ENCODE measurements at regions not wholly inside any gene's neighbourhood (a gene's known extent, or its start where the extent isn't known, plus 50 kb on each side); places are given as distances from the start of the nearest gene placed in this dataset.

GRCh38 chr4:149245333-149245732 lies 570.3 kb downstream of the IQCM start:
- H3K27me3 ChIP-seq, result no peaks in the 10 kb centered on the region
- no peaks in the 10 kb centered on the region for H3K36me3 ChIP-seq
- no peaks in the 10 kb centered on the region for H3K9me3 ChIP-seq (ENCODE audit: low read depth)
- no peak overlapping the region for H3K27ac ChIP-seq
- H3K4me1 ChIP-seq (ENCODE audit: low read depth), result no peaks in the 10 kb centered on the region
- no peak overlapping the region for H3K4me3 ChIP-seq
- no peak for DNase-seq (ENCODE audit: low read depth in 1 of 2, low spot score in 1 of 2)
- TF ChIP-seq CTCF (IDR thresholded peaks at IDR 0.05; ENCODE audit: low read depth, low read length), result no peak

- Histone ChIP-seq H3K4me3 (no peak overlapping the region), H3K27ac (no peak overlapping the region), H3K4me1 (ENCODE audit: low read depth) (no peaks in the 10 kb centered on the region), H3K36me3 (no peaks in the 10 kb centered on the region), H3K27me3 (no peaks in the 10 kb centered on the region), H3K9me3 (ENCODE audit: low read depth) (no peaks in the 10 kb centered on the region)
- no peak for TF ChIP-seq CTCF (IDR thresholded peaks at IDR 0.05; ENCODE audit: low read depth, low read length)
- no peak for DNase-seq (ENCODE audit: low read depth in 1 of 2, low spot score in 1 of 2)
Observed at GRCh38 chr4:149238097-149238496, 577.5 kb downstream of the IQCM start.

GRCh38 chr4:149234798-149235197 lies 580.8 kb downstream of the IQCM start:
- Histone ChIP-seq H3K4me3 (no peak overlapping the region), H3K27me3 (no peaks in the 10 kb centered on the region), H3K36me3 (no peaks in the 10 kb centered on the region), H3K27ac (no peak overlapping the region), H3K4me1 (ENCODE audit: low read depth) (no peaks in the 10 kb centered on the region), H3K9me3 (ENCODE audit: low read depth) (no peaks in the 10 kb centered on the region)
- no peak for DNase-seq (ENCODE audit: low read depth in 1 of 2, low spot score in 1 of 2)
- no peak for TF ChIP-seq CTCF (IDR thresholded peaks at IDR 0.05; ENCODE audit: low read depth, low read length)

- Histone ChIP-seq H3K4me3 (no peak overlapping the region), H3K27me3 (no peaks in the 10 kb centered on the region), H3K27ac (no peak overlapping the region), H3K9me3 (ENCODE audit: low read depth) (no peaks in the 10 kb centered on the region), H3K36me3 (no peaks in the 10 kb centered on the region), H3K4me1 (ENCODE audit: low read depth) (no peaks in the 10 kb centered on the region)
- DNase-seq (ENCODE audit: low read depth in 1 of 2, low spot score in 1 of 2), result peak in 1 of 2 donors; percentile 1
- no peak for TF ChIP-seq CTCF (IDR thresholded peaks at IDR 0.05; ENCODE audit: low read depth, low read length)
Observed at GRCh38 chr4:149223659-149224058, 592.0 kb downstream of the IQCM start.

GRCh38 chr4:149218672-149219071 lies 597.0 kb downstream of the IQCM start:
- Histone ChIP-seq H3K9me3 (ENCODE audit: low read depth) (no peaks in the 10 kb centered on the region), H3K27ac (no peak overlapping the region), H3K36me3 (no peaks in the 10 kb centered on the region), H3K4me1 (ENCODE audit: low read depth) (no peaks in the 10 kb centered on the region), H3K4me3 (no peak overlapping the region), H3K27me3 (no peaks in the 10 kb centered on the region)
- no peak for DNase-seq (ENCODE audit: low read depth in 1 of 2, low spot score in 1 of 2)
- no peak for TF ChIP-seq CTCF (IDR thresholded peaks at IDR 0.05; ENCODE audit: low read depth, low read length)

- no peak for DNase-seq (ENCODE audit: low read depth in 1 of 2, low spot score in 1 of 2)
- H3K36me3 ChIP-seq, result no peaks in the 10 kb centered on the region
- H3K4me1 ChIP-seq (ENCODE audit: low read depth), result no peaks in the 10 kb centered on the region
- no peaks in the 10 kb centered on the region for H3K27me3 ChIP-seq
- no peak for TF ChIP-seq CTCF (IDR thresholded peaks at IDR 0.05; ENCODE audit: low read depth, low read length)
- H3K4me3 ChIP-seq, result no peak overlapping the region
- H3K27ac ChIP-seq, result no peak overlapping the region
- H3K9me3 ChIP-seq (ENCODE audit: low read depth), result no peaks in the 10 kb centered on the region
Observed at GRCh38 chr4:149214301-149214700, 601.3 kb downstream of the IQCM start.
